Body of pancreas (tissue), 4 donors: ENCODE measurements at regions not wholly inside any gene's neighbourhood (a gene's known extent, or its start where the extent isn't known, plus 50 kb on each side); places are given as distances from the start of the nearest gene placed in this dataset.

Experiments used
- ATAC-seq: fragments of 150-250 bp; one replicate; pipeline ENCODE4 v1.9.1; 2016
- DNase-seq, 4 donors: peaks; one replicate each; pipeline ENCODE4 v3.0.0-alpha.2; 2019
- H3K27ac ChIP-seq, 4 donors: fragments of 200-600 bp; sonication (generic); 1 replicate in 3 of 4; 2 replicates in 1 of 4; pipeline versions ENCODE4 v1.5.1 to v1.6.1; 2016 to 2019; ENCODE audit warnings: mild to moderate bottlenecking in 1 of 4, mixed read lengths in 1 of 4, moderate library complexity in 1 of 4
- H3K27me3 ChIP-seq, 2 donors: fragments of 200-600 bp; sonication (generic); one replicate each; pipeline ENCODE4 v1.6.0; 2016; ENCODE audit warnings: mild to moderate bottlenecking in 1 of 2
- H3K36me3 ChIP-seq, 2 donors: fragments of 200-600 bp; sonication (generic); replicated peaks in 1 of 2; 2 replicates each; pipeline ENCODE4 v1.5.1; 2016; ENCODE audit warnings: low read depth in 2 of 2; ENCODE audit not compliant: insufficient read depth in 1 of 2
- H3K4me1 ChIP-seq: fragments of 200-600 bp; sonication (generic); one replicate; pipeline ENCODE4 v1.6.0; 2016
- H3K4me3 ChIP-seq, 2 donors: fragments of 200-600 bp; sonication (generic); 1 replicate in 1 of 2; 2 replicates in 1 of 2; pipeline ENCODE4 v1.5.1; 2016 to 2019
- H3K9me3 ChIP-seq, 3 donors: fragments of 200-600 bp; sonication (generic); 1 replicate in 2 of 3; 2 replicates in 1 of 3; pipeline ENCODE4 v1.5.1; 2016
- POLR2A ChIP-seq, 3 donors: fragments of 450-650 bp; IDR thresholded peaks; one replicate each; pipeline ENCODE4 v1.6.1; 2016; ENCODE audit warnings: antibody characterized with exemption in 3 of 3, mild to moderate bottlenecking in 2 of 3
- WGBS, 2 donors: methylation state at CpG; one replicate each; pipeline ENCODE4 v1.1.5; 2017; 5-methylcytosine and 5-hydroxymethylcytosine counted together
- intact Hi-C: fragments of 100-400 bp; cut with DNase I; formaldehyde crosslinking; loops from one replicate; pipeline ENCODE4 v1.15.1; 2023
- TF ChIP-seq, protein P1 (sequence below), 7 experiments: fragments of 450-650 bp in 4 of 7; fragments of 200-600 bp in 3 of 7; sonication (generic) in 3 of 7; IDR thresholded peaks; one replicate each; pipeline ENCODE4 v1.5.1; 2016 to 2019; ENCODE audit warnings: antibody characterized with exemption in 7 of 7

DNA sequence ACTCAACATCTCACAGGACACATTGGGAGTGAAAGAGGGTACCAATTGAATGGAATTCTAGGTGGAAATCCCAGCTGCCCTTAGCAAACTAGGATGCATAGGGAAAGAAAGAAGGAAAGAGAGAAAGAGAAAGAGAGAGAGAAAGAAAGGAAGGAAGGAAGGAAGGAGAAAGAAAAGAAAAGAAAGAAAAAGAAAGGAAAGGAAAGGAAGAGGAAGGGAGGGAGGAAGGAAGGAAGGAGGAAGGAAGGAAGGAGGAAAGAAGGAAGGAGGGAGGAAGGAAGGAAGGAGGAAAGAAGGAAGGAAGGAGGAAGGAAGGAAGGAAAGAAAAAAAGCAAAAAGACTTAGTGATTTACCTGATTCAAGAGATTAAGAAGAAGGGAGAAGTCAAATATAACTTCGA lies 143.9 kb downstream of the SS18 start:
- intact Hi-C loops = no loop called here

DNA sequence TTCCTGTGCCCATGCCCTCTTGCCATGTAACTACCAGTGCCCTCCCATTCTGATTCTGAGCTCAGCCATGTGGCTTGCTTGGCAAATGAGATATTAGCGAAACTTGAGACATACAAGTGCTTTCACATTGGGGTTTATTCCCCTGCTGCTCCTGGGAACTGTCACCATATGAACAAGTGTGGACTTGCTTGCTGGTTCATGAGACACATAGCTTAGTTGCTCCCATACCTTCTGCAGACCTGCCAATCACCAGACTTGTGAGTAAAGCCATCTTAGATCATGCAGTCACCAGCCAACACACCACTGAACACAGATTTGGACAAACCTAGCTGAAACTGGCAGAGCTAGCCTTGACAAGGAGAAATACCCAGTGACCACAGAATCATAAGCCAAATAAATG lies 155.1 kb downstream of the SS18 start:
- intact Hi-C loops = no loop called here
- H3K27me3 ChIP-seq = no peaks in the 10 kb centered on the region
- DNase-seq (no peak), ATAC-seq (no peak)
- H3K27ac ChIP-seq = no peak overlapping the region
- no peaks in the 10 kb centered on the region for H3K9me3 ChIP-seq
- H3K4me3 ChIP-seq = no peak overlapping the region
- no peaks in the 10 kb centered on the region for H3K36me3 ChIP-seq
- no peaks in the 10 kb centered on the region for H3K4me1 ChIP-seq
- WGBS, 2 donors = 75 to 92% methylated on average over 1 of the region's 1 CpG
- TF ChIP-seq, protein P1, sequence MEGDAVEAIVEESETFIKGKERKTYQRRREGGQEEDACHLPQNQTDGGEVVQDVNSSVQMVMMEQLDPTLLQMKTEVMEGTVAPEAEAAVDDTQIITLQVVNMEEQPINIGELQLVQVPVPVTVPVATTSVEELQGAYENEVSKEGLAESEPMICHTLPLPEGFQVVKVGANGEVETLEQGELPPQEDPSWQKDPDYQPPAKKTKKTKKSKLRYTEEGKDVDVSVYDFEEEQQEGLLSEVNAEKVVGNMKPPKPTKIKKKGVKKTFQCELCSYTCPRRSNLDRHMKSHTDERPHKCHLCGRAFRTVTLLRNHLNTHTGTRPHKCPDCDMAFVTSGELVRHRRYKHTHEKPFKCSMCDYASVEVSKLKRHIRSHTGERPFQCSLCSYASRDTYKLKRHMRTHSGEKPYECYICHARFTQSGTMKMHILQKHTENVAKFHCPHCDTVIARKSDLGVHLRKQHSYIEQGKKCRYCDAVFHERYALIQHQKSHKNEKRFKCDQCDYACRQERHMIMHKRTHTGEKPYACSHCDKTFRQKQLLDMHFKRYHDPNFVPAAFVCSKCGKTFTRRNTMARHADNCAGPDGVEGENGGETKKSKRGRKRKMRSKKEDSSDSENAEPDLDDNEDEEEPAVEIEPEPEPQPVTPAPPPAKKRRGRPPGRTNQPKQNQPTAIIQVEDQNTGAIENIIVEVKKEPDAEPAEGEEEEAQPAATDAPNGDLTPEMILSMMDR (IDR thresholded peaks at IDR 0.05) = no peak

More for the DNA sequence above, 143.9 kb downstream of the SS18 start:
- Histone ChIP-seq H3K27me3 (no peaks in the 10 kb centered on the region), H3K36me3 (no peaks in the 10 kb centered on the region), H3K4me1 (no peaks in the 10 kb centered on the region), H3K9me3 (no peaks in the 10 kb centered on the region), H3K27ac (no peak overlapping the region), H3K4me3 (no peak overlapping the region)
- 48 to 67% methylated on average over 1 of the region's 1 CpG for WGBS, 2 donors
- ATAC-seq = no peak
- DNase-seq = no peak
- no peak for TF ChIP-seq POLR2A (IDR thresholded peaks at IDR 0.05)
- TF ChIP-seq, protein P1 (IDR thresholded peaks at IDR 0.05) = no peak

DNA sequence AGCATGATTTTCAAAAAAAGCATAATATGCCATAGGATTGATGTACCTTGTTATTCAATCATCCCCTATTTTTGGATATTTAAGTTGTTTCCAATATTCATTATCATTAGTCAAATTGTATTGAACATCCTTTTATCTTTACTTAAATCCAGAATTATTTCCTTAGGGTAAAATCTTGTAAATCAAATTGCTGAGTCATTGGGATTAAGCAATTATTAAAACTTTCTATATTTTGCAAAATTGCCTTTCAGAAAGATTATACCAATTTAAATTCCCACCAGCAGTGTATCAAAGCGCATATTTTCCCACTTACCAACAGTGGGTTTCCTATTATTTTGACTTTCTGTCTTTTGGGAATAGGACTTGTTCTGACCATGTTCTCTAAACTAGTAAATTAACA lies 159.3 kb downstream of the SS18 start:
- intact Hi-C loops = no loop called here
- Histone ChIP-seq H3K4me1 (no peaks in the 10 kb centered on the region), H3K9me3 (no peaks in the 10 kb centered on the region), H3K36me3 (no peaks in the 10 kb centered on the region), H3K4me3 (no peak overlapping the region), H3K27ac (no peak overlapping the region), H3K27me3 (no peaks in the 10 kb centered on the region)
- no peak for ATAC-seq
- DNase-seq = no peak
- TF ChIP-seq POLR2A (IDR thresholded peaks at IDR 0.05) = no peak
- TF ChIP-seq, protein P1 (IDR thresholded peaks at IDR 0.05) = no peak
- 93 to 96% methylated on average over 1 of the region's 1 CpG for WGBS, 2 donors

DNA sequence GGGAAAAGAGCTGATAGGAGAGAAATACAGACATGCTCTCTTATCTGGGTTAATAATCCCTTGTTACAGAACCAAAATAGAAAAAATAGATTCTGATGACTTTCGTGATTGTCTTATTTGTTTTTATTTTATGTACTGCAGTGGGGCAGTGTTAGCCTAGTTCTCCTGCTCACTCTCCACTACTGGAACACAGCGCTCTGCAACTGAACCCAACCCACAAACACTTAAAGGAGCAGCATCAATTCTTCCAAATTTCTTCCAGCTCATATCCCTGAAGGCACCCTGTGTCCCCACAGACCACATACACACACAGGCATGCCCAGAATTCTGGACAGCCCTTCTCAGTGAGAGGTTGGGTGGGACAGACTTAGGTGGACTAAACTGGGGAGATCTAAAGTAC lies 160.6 kb downstream of the SS18 start:
- intact Hi-C loops = no loop called here
- TF ChIP-seq, protein P1 (IDR thresholded peaks at IDR 0.05) = no peak
- TF ChIP-seq POLR2A (IDR thresholded peaks at IDR 0.05) = no peak
- no peak overlapping the region for H3K27ac ChIP-seq
- no peaks in the 10 kb centered on the region for H3K27me3 ChIP-seq
- 35 to 44% methylated on average over 2 of the region's 2 CpGs for WGBS, 2 donors
- H3K4me3 ChIP-seq = no peak overlapping the region
- no peaks in the 10 kb centered on the region for H3K9me3 ChIP-seq
- H3K4me1 ChIP-seq = no peaks in the 10 kb centered on the region
- H3K36me3 ChIP-seq = no peaks in the 10 kb centered on the region
- DNase-seq (no peak), ATAC-seq (no peak)

DNA sequence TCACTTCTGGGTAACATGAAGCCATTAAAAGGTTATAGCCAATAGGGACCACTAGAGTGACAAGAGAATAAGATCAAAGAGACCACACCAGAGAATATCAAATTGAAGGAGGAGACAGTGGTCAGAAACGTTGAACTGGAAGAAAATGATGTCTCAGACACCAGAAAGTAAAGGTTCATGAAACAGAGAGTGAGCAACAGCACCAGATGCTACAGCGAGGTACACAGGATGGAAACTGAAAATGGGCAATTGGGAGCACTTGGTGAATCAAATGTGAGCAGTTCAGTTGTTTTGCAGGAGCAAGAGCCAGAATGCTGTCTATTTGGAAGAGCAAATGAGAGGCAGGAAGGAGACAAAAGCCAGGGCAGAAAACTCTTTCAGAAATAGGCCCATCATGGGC lies 162.6 kb downstream of the SS18 start:
- Histone ChIP-seq H3K4me1 (no peaks in the 10 kb centered on the region), H3K4me3 (no peak overlapping the region), H3K27me3 (no peaks in the 10 kb centered on the region), H3K36me3 (no peaks in the 10 kb centered on the region), H3K27ac (no peak overlapping the region), H3K9me3 (no peaks in the 10 kb centered on the region)
- 50 to 60% methylated on average over 2 of the region's 2 CpGs for WGBS, 2 donors
- TF ChIP-seq POLR2A (IDR thresholded peaks at IDR 0.05) = no peak
- TF ChIP-seq, protein P1 (IDR thresholded peaks at IDR 0.05) = no peak
- DNase-seq (no peak), ATAC-seq (no peak)
- intact Hi-C loops = no loop called here
